NCI-H460 (cell line): ENCODE measurements at regions not wholly inside any gene's neighbourhood (a gene's known extent, or its start where the extent isn't known, plus 50 kb on each side); places are given as distances from the start of the nearest gene placed in this dataset.
"Not testable (repeated sequence)": the region's sequence is repeated elsewhere in the genome, so short reads cannot be mapped to it uniquely, and the experiment has no call there.

ENCODE experiments used
- DNase-seq: peaks from one replicate; pipeline ENCODE4 v3.0.0-alpha.2; 2016; ENCODE audit warnings: low read depth; ENCODE audit errors: extremely low read depth

DNA sequence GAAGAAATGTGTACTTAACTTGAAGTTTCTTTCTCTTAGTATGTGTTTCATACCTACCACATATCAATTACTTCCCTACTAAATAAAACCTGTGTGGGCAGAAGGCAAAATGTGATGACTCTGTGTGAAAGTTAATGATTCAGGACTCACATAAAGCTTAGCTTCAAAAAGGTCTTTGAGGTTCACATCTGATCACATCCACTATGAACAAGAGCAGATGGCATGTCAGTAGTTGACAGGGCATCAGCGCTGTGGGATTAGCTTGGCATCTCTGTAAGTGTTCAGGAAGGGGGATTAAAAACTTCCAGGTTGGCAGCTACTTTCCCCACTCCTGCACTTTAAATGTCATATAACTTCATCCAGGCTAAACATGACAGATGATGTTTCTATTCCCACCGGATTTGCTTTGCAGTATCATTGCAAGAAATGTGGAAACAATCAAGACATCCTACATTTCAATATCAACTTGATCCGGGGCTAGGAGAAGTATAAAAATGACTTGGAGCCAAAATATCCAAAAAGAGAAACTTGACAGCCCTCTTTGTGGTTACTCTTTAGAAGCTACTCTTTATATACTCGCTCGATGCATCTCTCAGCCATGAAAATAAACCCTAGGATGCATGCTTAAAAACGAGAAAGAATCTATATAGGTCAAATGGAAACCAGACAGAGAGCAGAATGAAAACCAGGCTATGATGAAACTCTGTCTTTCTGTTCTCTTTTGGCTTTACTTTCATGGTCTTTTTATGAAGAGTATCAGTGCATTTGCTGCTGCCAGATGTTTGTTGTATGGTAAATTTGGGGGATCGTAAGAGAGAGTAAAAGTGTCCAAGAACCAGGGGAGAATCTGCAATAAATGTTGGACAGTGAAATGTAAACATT lies 273.1 kb upstream of the ALCAM start:
- no peak for DNase-seq

DNA sequence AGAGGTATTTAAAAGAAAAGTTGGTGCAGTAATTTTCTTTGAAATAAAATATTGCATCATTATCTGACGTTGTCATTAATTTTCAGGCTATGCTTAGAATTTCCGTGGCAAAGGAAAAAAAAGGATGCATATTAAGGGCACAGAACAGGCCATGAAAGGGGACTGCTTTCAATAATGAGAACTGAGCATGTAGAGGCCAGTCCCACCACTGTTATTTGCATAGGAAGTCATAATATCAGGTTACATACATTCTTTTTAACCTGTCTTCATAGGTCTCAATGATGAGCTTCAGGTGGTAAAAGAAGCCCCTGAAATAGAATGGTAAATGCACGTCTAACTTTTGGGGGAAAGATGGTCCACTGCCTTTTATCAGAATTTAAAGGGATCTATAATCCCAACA lies 272.1 kb upstream of the ALCAM start:
- no peak for DNase-seq

DNA sequence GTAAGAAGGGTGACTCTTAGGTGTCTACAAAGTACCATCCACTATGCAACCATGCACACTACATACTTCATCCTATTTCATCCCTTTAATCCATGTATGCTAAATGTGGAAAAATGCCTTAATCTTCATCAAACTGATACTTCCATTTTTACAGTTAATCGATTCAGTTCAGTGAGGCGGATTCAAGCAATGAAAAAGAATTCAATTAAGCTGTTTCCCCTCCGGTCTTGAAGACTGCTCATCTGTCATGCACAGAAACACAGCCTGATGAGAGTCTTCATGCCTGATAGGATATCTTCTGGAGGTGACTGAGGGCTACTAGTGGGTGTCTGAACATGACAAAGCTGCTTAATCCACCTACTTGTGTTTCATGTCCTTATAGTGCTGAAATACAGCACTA lies 270.6 kb upstream of the ALCAM start:
- no peak for DNase-seq

DNA sequence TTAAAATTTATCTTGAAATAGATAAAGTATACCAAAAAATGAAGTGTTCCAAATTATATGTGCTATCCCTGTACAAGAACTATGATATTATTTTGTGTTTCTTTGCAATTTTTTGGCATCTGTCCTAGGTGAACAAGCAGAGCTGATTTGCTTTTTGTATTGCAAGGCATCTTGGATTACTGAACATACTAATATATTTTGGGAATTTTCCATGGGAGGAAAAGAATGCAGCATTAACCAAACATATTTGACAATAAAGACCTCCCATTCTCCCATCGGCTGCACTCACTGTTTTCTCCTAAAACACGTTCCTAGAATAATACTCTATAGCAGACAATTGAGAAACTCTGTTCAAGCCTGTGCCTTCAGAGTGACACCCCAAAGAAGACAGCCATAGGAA lies 265.1 kb upstream of the ALCAM start:
- DNase-seq, result no peak

DNA sequence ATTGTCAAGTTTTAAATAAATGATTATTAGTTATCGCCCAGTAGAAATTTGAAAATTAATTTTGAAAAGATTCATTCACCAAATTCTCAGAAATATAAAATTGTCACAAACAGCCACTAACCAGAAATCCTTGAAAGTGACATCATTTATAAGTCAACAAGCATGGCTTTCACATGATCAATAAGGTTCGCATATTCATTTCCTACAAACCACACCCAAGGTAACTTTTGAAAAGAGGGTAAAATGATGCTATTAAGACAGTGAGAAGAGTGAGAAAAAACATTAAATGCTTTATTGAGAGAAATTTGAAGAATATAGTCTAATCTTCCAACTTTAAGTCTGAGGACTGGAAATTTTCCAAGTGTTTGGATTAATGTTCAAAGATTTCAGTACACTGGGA lies 263.6 kb upstream of the ALCAM start:
- no peak for DNase-seq

GRCh38 chr3:105108823-105109222 lies 257.9 kb upstream of the ALCAM start:
- no peak for DNase-seq

- DNase-seq, result no peak
Observed at GRCh38 chr3:105118905-105119304, 247.8 kb upstream of the ALCAM start.

GRCh38 chr3:105119801-105120340 lies 246.8 kb upstream of the ALCAM start:
- DNase-seq, result no peak

DNA sequence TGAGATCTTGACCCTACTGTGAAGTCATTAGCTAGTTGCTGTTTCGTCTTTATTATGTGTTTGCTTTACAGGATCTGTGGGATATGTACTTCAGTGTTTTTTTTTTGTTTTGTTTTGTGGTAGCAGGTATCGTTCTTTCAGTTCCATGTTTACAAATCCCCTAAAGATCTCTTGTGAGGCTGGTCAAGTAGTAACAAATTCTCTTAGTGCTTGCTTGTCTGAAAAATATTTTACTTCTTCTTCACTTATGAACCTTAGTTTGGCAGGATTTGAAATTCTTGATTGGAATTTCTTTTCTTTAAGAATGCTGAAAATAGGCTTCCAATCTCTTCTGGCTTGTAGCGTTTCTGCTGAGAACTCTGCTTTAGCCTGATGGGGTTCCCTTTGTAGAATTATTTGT lies 235.8 kb upstream of the ALCAM start:
- DNase-seq, result no peak

- no peak for DNase-seq
Observed at GRCh38 chr3:105137911-105138310, 228.8 kb upstream of the ALCAM start.

- no peak for DNase-seq
Observed at GRCh38 chr3:105139881-105140560, 226.7 kb upstream of the ALCAM start.

DNA sequence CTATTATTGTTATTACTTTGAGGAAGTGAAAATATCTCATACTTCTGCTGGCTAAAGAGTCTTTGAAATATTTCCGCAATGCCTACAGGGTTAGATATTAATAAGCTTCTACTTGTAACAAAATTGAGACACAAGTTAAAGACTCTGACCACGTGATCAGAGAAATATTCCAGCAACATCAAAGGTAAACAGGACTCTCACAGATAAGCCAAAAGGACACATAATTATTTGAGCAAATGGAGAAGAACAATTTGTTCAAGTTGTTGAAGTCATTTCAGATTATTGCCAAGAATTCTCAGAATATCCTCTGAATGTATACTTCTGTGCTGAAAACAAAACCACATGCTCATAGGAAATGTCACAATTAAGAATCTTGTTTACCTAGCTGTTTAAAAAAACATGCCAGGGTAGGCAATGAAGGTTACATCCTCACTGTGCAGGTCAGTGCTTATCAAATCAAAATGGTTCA lies 225.8 kb upstream of the ALCAM start:
- DNase-seq, result no peak

DNA sequence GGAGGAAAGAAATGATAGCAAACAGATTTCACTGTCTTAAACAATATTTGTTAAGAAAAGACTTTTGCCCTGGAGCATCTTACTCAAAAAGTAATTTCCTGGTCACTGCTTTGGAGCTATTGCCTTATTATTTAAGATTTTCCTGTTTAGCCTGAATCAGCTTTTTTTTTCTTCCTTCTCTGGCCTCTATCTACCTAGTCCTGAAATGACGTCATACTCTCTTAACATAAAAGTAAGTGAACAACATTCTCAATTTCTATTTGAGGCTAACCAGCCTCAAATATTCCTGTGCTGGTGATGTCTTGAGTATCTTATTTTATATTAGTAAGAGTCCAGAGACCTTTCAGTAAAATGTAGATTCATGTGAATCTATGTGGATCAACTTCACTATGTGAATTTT lies 221.9 kb upstream of the ALCAM start:
- DNase-seq, result no peak

DNA sequence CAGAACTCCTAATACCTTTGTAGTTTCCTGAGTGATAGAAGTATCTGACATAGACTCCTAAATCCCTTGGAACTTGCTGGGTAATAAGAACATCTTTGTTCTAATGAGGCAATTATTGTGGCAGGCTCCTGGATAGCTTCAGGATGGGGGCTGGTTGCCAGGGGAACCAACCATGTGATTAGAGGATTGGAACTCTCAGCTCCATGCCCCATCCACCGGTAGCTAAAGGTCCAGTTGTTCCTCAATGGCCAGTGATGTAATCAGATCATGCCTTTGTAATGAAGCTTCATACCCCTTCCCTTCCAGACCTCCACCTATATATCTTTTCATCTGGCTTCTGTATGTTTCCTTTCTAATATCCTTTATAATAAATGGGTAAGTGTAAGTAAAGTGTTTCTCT lies 221.2 kb upstream of the ALCAM start:
- no peak for DNase-seq

GRCh38 chr3:105149197-105149596 lies 217.5 kb upstream of the ALCAM start:
- not testable (repeated sequence) for DNase-seq

GRCh38 chr3:105152987-105153386 lies 213.7 kb upstream of the ALCAM start:
- DNase-seq, result no peak

GRCh38 chr3:105154692-105155091 lies 212.0 kb upstream of the ALCAM start:
- no peak for DNase-seq

GRCh38 chr3:105157067-105157765 lies 209.5 kb upstream of the ALCAM start:
- DNase-seq, result no peak

- DNase-seq, result no peak
Observed at GRCh38 chr3:105157766-105158085, 209.0 kb upstream of the ALCAM start.

DNA sequence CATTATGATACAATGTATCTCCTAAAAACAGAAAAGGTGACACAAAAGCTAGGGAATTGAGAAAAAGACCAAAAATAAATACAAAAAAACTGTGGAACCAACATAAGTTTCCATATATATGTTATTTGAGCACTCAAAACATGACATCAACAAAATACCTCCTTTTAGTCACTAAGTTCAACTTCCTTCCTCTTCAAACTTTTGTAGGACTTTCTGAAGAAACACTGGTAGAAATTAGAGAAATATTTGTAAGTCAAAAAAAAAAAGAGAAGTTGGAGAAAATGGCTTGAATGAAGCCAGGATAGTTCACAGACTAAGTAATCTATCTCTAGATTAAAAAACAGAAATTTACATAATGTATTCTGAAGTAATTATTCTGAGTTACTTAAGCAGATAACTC lies 208.4 kb upstream of the ALCAM start:
- no peak for DNase-seq

DNA sequence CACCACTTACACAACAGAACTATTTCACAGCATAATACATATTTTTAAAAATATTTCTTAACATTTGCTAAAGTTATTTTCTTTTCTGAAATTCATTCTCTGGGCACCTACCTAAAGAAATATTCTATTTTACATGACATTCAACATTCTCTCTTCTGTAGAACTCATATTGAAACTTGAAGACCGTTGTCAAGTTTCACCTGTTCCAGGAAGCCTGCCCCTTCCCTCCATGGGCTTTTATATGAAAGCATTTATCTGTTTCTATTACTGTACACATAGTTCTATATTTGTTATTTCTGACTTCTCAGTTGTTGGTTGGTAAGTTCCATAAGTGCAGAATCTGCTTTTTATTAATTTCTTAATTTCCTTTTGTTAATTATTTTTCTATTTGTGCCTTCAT lies 204.3 kb upstream of the ALCAM start:
- DNase-seq, result no peak
